Germinal center (tissue), 1 donor: ENCODE measurements at regions not wholly inside any gene's neighbourhood (a gene's known extent, or its start where the extent isn't known, plus 50 kb on each side); places are given as distances from the start of the nearest gene placed in this dataset.

Source experiments
- DNase-seq: peaks from one replicate; pipeline ENCODE4 v3.0.0; 2012; ENCODE audit warnings: mixed read lengths, low spot score

DNA sequence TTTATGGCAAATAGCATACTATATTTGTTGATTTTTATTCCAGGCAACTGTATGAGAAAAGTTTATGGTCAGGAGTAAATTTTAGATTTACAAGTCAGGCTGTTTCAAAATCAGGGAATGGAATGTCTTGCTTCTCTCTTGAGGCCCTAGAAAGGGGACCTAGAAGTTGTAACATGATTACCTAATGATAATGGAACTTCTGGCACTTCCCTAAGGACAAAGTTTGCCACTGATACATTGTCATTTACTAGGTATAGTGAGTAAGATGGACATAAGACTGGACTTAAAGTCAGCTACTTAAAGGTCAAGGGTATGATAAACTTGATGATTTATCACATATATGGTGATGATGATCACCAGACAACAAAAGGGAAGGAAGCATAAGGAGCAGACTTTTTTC, 103.3 kb upstream of the VRK2 start:
- no peak for DNase-seq

- DNase-seq, result no peak
Observed at GRCh38 chr2:57947398-57947797, 99.2 kb upstream of the VRK2 start.

DNA sequence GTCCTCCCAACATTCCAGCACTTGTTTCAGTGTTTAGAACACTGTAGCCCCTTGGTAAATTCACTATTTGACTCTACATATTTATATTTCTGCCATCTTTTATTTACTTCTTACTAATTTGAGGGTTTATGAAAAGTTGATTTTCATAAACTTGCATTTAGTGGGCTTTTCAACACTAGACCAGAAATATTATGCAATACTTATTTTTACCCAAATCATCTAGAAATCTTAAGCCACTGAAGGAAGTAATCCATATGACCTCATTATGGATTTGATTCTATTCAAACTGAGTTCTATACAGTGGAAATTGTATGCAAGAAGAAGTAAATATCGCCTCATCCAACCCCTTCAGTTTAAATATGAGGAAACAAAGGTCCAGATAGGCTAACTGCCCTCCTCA, 92.6 kb upstream of the VRK2 start:
- no peak for DNase-seq

DNA sequence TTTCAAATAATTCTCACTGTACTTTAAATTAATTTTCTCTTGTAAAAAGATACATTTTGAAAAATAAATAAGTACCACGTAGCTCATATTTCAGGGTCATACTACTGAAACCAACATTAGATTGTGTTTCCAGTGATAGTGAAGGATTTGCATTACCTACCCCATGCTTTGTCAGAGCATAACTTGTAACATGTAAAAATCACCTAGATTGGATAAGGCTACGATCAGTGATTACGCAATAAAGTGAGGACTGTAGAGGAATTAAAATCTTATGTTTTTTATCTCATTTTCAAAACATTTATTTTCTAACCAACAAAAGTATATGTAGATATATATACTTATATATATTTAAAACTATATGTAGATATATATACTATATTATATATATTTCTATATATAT, 89.4 kb upstream of the VRK2 start:
- DNase-seq, result no peak

- no peak for DNase-seq
Observed at GRCh38 chr2:57959390-57959789, 87.2 kb upstream of the VRK2 start.

DNA sequence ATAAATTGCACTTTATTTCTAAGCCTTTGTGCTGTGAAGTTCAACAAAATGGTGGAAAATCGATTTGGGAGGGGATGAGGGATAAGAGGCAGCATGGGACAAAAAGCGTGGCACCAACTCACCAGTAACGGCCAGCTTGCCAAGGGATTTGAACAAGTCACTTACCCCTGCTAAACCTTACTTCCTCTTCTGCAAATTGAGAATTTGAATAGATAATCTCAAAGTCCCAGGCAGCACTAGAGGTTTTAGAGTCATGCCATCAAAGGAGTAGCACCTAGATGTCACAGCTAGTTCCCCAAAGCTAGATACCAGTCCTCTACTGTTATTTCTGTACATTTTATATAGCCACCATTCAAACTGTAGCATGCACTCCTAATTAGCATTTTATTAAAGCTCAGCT, 83.7 kb upstream of the VRK2 start:
- DNase-seq, result peak; percentile 3

DNA sequence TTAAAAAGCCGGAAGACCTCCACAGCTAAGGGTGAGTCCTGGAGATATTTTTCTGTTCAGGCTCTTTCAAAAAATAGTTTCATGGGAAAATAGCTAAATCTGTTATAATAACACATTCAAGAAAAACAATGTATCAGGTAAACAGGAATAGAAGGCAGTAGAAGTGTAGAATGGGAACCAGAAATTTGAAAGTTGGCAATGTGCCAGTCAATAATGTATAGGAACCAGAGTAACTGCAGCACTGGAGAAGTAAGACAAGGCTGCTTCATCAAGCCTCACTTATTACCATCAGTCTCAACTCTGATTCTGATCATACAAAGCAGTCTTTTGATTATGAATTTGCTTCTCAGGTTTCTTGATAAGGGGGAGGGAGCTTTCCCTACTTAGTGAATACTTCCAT, 81.4 kb upstream of the VRK2 start:
- no peak for DNase-seq

GRCh38 chr2:57965961-57966360, 80.6 kb upstream of the VRK2 start:
- no peak for DNase-seq

GRCh38 chr2:57973621-57974186, 72.9 kb upstream of the VRK2 start:
- no peak for DNase-seq

- DNase-seq, result no peak
Observed at GRCh38 chr2:57979158-57979557, 67.4 kb upstream of the VRK2 start.

DNA sequence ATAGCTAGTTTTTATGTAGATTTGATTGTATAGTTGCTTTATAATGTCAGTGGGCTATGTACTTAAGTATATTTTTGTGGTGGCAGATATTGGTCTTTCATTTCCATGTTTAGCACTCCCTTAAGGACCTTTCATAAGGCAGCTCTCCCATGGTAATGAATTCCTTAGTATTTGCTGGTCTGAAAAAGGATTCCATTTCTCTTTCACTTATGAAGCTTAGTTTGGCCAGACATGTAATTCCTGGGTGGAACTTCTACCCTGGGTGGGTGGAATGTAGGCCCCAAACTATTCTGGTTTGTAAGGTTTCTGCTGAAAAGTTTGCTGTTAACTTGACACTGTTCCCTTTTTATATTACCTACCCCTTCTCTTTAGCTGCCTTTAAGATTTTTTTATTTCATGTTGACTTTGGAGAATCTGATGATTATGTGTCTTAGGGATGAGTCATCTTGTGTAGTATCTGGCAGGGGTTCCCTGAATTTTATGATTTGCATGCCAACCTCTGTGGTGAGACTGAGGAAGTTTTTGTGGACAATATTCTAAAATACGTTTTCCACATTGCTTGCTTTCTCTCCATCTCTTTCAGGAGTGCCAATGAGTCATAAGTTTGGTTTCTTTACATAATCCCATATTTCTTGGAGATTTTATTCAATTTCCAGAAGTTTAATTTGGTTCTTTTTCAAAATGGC, 65.4 kb upstream of the VRK2 start:
- no peak for DNase-seq

GRCh38 chr2:57987835-57988573, 58.6 kb upstream of the VRK2 start:
- no peak for DNase-seq

DNA sequence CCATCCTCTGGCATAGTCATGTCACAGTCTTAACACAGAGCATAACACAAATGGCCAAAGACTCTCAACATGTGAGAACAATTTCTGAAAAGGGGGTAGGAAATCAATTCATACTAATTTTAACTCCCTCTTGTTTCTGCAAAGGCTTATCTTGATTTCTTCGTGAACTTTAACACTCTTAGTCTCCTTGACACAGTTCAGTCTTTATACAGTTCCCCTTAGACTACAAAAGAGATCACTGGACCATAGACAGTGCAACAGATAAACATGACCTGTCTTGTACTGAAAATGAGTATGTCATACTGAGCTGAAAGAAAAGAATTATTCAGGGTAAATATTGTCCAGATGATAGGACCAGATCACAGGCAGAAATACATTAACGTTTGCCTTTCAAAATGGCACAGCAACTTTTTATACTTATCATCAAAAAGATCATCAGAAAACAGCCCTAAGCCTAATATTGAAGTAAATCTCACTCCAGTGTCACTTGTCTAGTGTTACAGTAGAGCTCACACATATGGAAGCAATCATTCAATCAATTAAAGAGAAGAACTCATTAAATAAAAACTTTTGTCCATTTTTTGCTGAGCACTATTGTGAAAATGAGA, 56.4 kb upstream of the VRK2 start:
- DNase-seq, result no peak
